Mesothelial cell of epicardium (in vitro differentiated cells): ENCODE measurements at regions not wholly inside any gene's neighbourhood (a gene's known extent, or its start where the extent isn't known, plus 50 kb on each side); places are given as distances from the start of the nearest gene placed in this dataset.

Experiments
- DNase-seq, 2 experiments: peaks; one replicate each; pipeline ENCODE4 v3.0.0; 2021; ENCODE audit warnings: low spot score in 2 of 2; ENCODE audit not compliant: unreplicated experiment in 2 of 2
- H3K27ac Mint-ChIP-seq: 2 replicates; pipeline ENCODE4 v1.8.0; 2021; ENCODE audit warnings: mixed read lengths
- H3K27me3 Mint-ChIP-seq: 2 replicates; pipeline ENCODE4 v1.8.0; 2021; ENCODE audit warnings: low read depth, mixed read lengths
- H3K36me3 Mint-ChIP-seq: 2 replicates; pipeline ENCODE4 v1.8.0; 2021; ENCODE audit warnings: mixed read lengths
- H3K4me1 Mint-ChIP-seq: 2 replicates; pipeline ENCODE4 v1.8.0; 2021; ENCODE audit warnings: mixed read lengths
- H3K4me3 Mint-ChIP-seq: 2 replicates; pipeline ENCODE4 v1.8.0; 2021; ENCODE audit warnings: mild to moderate bottlenecking, moderate library complexity, mixed read lengths
- H3K9me3 Mint-ChIP-seq: 2 replicates; pipeline ENCODE4 v1.8.0; 2021; ENCODE audit warnings: mixed read lengths
- TF ChIP-seq, protein P1 (sequence below): fragments of 200-600 bp; sonication (generic); IDR thresholded peaks from one replicate; pipeline ENCODE4 v1.5.0; 2021; ENCODE audit warnings: antibody characterized with exemption; ENCODE audit not compliant: unreplicated experiment

DNA sequence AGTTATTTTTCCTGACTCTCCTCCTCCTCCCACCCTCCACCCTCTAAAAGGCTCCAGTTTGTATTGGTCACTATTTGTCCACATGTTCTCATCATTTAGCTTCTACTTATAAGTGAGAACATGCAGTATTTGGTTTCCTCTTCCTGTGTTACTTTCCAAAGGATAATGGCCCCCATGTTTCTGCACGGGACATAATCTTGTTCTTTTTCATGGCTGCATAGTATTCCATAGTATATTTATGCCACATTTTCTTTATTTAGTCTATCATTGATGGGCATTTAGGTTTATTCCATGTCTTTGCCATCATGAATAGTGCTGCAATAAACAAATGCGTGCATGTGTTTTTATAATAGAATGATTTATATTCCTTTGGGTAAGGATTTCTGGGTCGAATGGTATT is 167.3 kb upstream of the GRID2 start:
- H3K27me3 Mint-ChIP-seq = no peaks in the 10 kb centered on the region

DNA sequence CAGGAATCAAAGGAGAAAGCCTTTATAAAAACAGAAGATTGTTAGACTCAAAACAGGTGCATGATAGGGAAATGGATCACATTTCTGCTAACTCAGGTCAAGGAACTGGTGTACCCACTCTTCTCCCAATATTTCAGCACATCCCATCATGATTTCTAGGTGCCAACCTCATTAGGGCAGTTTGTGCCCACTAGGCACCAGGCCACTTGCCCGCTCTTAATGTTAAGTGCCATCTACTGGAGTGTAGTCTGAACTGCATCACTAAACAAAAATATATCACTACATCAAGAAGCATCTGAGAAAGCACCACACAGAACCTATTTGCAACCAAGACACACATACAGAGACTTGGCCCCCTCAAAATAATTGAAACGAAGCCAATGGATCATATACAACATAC is 140.4 kb upstream of the GRID2 start:
- no peaks in the 10 kb centered on the region for H3K27me3 Mint-ChIP-seq
- H3K4me3 Mint-ChIP-seq = no peak overlapping the region
- TF ChIP-seq, protein P1, sequence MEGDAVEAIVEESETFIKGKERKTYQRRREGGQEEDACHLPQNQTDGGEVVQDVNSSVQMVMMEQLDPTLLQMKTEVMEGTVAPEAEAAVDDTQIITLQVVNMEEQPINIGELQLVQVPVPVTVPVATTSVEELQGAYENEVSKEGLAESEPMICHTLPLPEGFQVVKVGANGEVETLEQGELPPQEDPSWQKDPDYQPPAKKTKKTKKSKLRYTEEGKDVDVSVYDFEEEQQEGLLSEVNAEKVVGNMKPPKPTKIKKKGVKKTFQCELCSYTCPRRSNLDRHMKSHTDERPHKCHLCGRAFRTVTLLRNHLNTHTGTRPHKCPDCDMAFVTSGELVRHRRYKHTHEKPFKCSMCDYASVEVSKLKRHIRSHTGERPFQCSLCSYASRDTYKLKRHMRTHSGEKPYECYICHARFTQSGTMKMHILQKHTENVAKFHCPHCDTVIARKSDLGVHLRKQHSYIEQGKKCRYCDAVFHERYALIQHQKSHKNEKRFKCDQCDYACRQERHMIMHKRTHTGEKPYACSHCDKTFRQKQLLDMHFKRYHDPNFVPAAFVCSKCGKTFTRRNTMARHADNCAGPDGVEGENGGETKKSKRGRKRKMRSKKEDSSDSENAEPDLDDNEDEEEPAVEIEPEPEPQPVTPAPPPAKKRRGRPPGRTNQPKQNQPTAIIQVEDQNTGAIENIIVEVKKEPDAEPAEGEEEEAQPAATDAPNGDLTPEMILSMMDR = no peak
- DNase-seq = no peak
- no peaks in the 10 kb centered on the region for H3K36me3 Mint-ChIP-seq
- H3K27ac Mint-ChIP-seq = no peak overlapping the region
- no peaks in the 10 kb centered on the region for H3K4me1 Mint-ChIP-seq
- H3K9me3 Mint-ChIP-seq = peaks cover 66% of the 10 kb centered on the region

More for the DNA sequence above, 167.3 kb upstream of the GRID2 start:
- Mint-ChIP-seq H3K9me3 (peaks cover 34% of the 10 kb centered on the region), H3K27ac (no peak overlapping the region), H3K36me3 (peaks cover 2% of the 10 kb centered on the region), H3K4me3 (no peak overlapping the region), H3K4me1 (no peaks in the 10 kb centered on the region)
- no peak for DNase-seq
- TF ChIP-seq, protein P1 = no peak

DNA sequence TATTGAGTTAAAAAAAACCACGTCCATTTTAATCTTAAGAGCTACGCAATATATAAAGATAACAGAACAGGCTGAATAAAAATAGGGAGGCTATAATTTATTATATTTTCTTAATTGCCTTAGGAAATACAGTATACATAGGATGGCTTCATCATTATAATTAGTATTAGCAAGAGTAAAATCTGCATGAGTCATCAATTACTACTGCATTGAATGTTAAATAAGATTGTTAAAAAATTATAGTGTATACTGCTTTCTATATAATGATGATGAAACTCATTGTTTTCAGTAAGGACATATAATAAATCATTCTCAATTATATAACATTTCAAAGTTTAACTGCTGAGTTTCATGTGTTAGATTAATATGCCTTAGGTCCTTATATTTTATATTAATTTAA is 133.4 kb upstream of the GRID2 start:
- Mint-ChIP-seq H3K27ac (no peak overlapping the region), H3K9me3 (peaks cover 32% of the 10 kb centered on the region), H3K36me3 (no peaks in the 10 kb centered on the region), H3K4me3 (no peak overlapping the region), H3K27me3 (no peaks in the 10 kb centered on the region), H3K4me1 (peaks cover 7% of the 10 kb centered on the region)
- TF ChIP-seq, protein P1 = no peak
- DNase-seq = no peak

DNA sequence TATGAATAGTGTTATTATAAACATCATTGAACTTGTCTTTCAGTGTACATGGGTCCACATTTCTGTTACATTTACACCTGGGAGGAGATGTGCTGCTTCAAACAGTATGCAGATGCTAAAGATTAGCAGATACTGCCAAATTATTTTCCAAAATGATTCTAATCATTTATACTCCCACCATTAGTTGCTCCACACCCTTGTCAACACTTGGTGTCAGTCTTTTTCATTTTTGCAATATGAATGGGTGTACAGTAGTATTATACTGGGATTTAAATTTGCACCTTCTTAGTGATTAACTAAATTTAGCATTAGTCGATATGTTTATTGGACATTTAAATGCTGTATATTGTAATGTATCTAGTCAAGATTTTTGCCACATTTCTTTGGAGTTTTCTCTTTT is 131.6 kb upstream of the GRID2 start:
- peaks cover 16% of the 10 kb centered on the region for H3K9me3 Mint-ChIP-seq
- H3K4me3 Mint-ChIP-seq = no peak overlapping the region
- H3K27me3 Mint-ChIP-seq = no peaks in the 10 kb centered on the region

DNA sequence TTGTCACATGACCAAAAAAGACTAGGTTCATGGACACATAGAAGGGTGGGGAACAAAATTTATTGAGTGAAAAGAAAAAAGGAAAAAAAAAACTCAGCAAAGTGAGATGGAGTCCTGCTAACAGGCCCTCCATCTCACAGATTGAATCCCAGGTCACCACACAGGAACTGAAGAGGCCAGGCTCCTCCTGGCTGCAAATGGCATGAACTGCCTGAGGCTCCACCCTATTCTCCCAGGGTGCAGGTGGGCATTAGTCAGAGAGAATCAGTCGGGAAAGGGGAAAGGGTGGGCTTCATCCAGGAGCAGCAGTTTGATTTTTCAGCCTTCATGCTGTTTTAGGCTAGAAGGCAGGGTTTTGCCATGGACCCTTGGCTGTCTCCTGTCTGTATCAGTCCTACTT is 128.5 kb upstream of the GRID2 start:
- no peaks in the 10 kb centered on the region for H3K36me3 Mint-ChIP-seq
- no peak for DNase-seq
- peaks cover 7% of the 10 kb centered on the region for H3K4me1 Mint-ChIP-seq
- peaks cover 3% of the 10 kb centered on the region for H3K9me3 Mint-ChIP-seq
- H3K27me3 Mint-ChIP-seq = no peaks in the 10 kb centered on the region
- TF ChIP-seq, protein P1 = no peak
- H3K27ac Mint-ChIP-seq = no peak overlapping the region
- H3K4me3 Mint-ChIP-seq = no peak overlapping the region

More for the DNA sequence above, 131.6 kb upstream of the GRID2 start:
- no peak for DNase-seq
- peaks cover 7% of the 10 kb centered on the region for H3K4me1 Mint-ChIP-seq
- H3K27ac Mint-ChIP-seq = no peak overlapping the region
- TF ChIP-seq, protein P1 = no peak
- no peaks in the 10 kb centered on the region for H3K36me3 Mint-ChIP-seq
